NCI-H774 (cell line): ENCODE measurements at regions not wholly inside any gene's neighbourhood (a gene's known extent, or its start where the extent isn't known, plus 50 kb on each side); places are given as distances from the start of the nearest gene placed in this dataset.

ENCODE experiments used
- DNase-seq: peaks from one replicate; lab custom pipeline; 2025; lab: John Stamatoyannopoulos, UW

GRCh38 chr17:72408641-72409040, 287.8 kb downstream of the SOX9 start:
- DNase-seq: no peak

- DNase-seq: no peak
These were observed 288.7 kb downstream of the SOX9 start for GRCh38 chr17:72409405-72410002.

DNA sequence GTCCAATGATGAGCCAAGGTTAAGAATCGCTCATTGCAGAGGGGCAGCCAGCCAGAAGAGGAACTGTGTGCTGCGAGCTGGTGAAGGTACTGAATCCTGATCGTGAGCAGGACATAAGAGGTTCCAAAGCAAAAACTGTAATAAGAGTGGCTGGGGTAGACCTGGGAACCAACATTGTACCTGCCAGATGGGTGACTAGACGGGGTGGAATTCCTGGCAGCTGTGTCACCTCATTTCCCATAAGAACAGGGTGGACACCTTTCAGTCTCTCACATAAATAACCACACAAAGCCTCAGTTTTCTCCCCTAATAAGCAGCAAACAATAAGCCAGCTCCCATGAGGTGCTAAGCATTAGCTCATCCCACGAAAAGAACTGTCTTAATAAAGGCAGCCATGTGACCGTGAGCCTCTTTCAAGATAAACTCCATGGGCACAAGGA, 290.3 kb downstream of the SOX9 start:
- DNase-seq: no peak

- DNase-seq: no peak
These were observed 291.8 kb downstream of the SOX9 start for GRCh38 chr17:72412650-72413076.

DNA sequence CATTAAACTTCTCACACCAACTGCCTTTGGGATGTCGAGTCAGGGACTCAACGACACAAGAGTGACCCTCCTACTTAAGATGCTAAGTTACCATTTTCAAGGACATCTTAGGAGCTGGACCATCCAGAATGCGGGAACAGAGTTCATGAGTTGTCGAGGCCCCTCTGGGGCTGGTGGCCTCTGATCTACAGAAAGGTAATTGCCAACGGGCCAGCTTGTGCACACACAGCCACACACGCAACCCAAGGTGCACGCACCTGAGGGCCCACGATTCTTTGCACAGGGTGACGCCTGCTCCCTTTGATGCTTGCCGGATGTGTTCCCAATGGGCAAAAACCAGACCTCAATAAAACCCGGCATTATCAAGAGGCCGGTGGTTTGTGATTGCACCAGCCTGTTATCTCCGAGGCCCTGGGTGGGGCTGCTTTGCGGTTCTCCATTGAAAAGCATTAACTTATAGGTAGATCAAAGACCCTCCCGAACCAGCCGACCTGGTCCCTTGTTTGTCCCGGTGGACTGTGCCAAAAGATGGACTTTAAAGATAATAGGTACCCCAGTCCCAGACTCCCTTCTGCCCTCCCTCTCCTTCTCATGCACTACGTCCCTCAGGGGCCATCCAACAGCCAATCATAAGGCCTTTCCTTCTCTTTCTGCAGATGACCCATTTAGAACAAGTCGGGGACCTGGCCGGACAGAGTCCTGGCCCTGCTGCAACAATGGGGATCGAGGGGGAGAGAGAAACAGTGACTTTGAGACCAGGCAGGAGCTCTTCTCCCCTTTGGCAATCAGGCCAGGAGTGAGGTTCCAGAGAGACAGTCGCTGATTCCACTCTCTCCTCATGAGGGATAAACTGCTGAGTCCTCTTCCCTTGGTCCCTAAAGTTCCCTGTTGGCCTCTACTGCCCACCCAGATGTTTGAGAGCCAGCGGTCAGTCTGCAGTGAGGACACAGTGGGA, 292.5 kb downstream of the SOX9 start:
- no peak for DNase-seq

- DNase-seq: no peak
These were observed 293.2 kb downstream of the SOX9 start for GRCh38 chr17:72414032-72414396.

DNA sequence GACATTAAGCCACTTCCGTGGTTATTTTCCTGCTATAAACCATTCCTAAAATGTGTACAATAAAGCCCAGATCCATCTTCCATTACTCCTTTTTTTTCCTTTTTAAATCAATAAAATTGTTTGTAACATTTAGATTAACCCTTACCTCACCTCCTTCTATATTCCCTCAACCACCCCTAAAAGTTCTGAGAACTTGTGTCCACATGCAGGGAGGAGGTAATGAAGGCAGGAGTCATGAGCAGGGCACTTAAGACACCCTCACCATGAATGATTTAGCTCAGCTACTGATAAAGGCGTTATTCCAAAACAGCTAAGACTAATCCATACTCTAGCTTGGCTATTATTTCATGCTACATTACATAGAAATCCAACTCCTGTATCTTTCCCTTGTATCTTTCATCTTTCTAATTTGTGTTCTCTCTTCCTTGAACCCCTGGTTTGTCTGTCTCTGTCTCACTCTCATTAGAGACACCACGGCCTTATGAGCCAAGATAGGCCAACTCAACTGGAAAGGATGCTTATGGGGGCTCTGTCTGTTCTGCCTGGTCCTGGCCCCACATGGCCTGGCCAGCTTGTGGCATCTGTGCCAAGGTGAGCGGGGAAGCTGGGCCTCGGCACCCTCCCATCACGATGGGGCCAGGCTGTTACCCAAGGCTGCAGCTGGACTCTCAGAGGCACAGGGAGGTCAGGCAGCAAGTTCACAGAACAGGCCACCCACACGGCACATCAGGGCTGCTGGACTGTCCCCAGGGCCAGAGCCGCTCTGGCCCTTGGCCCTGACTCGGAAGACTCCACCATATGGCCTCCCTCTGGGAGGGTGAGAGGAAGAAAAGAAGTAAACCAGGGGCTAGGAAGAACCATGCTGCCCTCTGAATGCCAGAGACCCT, 294.4 kb downstream of the SOX9 start:
- DNase-seq: no peak

DNA sequence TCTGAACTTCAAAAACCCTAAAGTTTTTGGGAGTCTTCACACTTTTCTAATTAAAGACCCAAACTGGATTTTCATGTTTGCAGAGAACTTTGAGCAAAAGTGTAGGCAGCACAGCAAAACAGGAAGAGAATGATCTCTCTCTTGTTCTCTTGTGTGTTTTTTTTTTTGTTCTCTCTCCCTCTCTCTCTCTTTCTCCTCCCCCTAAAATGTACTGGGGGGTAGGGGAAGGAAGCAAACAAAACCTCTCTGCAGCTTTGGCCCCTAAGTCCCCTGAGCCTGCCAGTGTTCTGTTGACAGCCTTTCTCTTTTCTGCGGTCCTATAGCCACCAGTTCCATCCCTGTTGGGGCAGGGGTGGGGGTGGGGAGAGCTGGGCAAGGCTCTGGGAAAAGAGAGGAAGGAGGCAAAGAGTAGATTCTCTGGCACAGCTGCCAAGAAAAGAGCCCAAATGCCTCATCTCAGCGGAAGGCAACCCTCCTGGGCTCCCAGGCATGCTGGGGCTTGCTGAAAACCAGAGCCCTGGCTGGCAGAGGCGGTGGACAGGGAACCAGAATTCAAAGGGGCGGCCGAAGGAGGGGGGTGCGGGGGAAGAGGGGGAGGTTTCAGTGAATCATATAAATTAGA, 295.3 kb downstream of the SOX9 start:
- DNase-seq: no peak

GRCh38 chr17:72416905-72417304, 296.1 kb downstream of the SOX9 start:
- no peak for DNase-seq

DNA sequence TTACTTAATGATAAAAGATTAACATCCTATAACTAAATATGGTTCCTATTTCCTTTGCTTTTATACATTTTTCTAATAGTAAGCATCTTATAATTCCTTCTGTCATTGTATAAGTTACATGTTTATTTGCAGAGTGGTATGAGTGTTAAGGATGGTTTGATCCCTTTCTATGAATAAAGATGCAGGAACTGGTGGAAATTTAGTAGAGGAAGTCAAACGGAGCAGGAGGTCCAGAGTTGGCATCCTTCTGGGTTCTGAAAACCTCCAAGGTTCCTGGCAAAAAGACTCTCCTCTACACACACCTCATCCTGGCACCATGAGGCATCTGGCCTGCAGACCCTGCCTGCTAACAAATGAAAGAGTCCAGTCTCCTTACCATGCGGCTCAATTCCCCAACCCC, 296.8 kb downstream of the SOX9 start:
- DNase-seq: no peak

GRCh38 chr17:72419866-72420774, 299.3 kb downstream of the SOX9 start:
- no peak for DNase-seq

DNA sequence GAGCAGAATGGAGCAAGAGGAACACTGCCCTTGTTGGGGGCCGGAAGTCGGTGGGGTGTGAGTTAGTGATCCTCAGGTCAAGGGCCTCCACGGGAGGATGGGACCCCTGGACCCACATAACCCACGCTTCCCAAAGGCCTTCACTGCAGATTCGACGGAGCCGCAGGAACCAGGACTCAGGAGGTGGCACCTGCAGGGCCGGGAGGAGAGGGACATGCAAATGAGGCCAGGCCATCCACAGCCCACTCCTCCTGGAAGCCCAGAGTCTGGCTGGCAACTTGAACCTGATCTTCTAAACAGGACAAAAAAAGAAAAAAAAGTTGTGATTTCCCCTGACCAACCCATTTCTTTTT, 299.9 kb downstream of the SOX9 start:
- no peak for DNase-seq

GRCh38 chr17:72421128-72422092, 300.6 kb downstream of the SOX9 start:
- DNase-seq: no peak

GRCh38 chr17:72422204-72422504, 301.3 kb downstream of the SOX9 start:
- DNase-seq: no peak

DNA sequence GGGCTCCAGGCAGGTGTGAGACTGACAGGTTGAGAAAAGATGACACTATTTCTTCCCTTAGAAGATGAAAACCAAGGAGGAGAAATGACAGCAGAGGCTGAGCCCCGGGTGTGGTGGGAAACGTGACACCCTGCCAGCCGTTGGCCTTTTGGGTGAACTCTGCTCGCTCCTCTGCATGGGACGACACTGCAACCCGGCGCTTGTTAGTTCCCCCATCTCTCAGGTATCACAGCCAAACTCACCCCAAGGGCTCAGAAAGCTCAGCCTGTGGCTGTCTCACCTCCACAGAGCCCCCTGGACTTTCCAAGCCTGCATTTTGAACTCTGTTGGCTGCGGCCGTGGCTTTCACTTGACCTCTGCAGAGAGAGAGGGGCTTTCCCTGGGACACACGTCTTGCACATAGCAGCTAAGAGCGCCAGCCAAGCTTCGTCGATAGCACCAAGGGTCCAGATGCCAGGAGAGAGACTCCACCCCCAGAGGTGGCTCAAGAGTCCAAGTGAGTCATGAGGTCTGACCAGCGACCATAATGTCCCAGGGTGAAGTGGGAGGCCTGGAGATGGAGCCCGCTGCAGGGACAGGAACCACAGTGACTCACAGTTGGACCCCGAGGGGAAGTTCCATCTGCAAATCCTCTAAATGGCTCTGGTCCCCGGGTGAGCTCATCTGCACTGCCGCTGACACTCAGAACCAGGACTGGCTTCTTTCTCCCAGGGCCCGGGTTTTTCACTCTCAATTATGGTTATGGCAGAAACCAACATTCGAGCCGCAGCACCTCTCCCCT, 301.9 kb downstream of the SOX9 start:
- no peak for DNase-seq

DNA sequence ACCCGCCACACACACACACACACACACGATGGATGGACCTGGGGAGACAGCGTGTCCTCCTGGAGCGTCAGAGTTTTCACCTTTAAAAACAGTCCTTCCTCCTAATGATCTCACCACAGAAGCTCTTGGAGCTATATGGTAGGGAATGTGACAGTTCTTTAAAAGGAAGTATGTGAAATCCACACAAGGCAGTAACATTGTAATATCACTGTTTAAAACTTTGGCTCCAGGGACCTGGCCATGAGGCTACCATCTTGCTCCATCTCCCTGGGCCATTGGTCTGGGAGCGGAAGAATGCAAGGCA, 302.4 kb downstream of the SOX9 start:
- no peak for DNase-seq

DNA sequence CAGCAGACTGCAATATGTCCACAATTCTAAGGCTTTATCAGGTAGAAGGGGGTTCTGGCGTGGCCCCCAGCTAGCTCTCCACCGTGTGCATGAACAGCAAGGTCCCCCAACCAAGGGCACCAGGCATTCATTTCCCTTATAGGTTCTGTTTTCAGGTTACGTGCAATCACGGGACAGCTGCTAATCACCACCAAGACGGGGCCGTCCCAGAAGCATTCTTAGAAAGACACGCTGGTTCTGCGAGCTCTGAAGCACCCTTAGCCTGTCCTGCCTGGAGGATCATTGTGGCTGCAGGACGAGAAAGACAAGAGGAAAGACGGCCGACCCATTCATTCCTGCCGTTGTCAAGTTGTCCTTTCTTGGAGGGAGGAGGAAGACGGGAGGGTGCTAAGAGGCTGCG, 302.9 kb downstream of the SOX9 start:
- DNase-seq: no peak

DNA sequence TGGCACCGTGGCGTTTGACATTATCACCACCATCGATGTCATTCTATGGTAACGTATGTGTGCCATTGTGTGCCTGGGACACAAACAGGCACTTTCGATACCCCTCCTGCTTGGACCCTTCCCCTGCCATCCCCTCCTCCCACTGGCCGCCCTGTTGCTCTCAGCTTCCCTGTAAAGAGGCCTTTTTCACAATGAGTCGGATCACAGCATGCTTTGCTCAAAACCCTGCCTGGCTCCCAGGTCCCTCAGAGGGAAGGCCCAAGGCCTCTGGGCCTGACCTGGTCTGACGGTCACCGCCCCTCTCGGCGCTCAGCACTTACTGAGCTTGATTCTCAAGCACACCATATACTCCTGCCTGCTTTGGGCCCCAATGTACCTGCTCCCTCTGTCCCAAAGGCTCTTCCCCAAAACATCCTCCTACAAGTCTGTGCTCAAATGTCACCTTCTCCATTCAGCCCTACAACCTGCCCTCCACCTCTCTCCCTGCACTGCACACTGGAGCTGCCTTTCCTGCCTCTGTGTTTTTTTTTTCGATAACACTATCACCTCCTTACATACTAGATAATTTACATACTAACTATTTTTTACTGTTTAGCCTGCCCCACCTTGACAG, 303.8 kb downstream of the SOX9 start:
- no peak for DNase-seq
